Inflammatory macrophage (primary cell): ENCODE measurements at regions not wholly inside any gene's neighbourhood (a gene's known extent, or its start where the extent isn't known, plus 50 kb on each side); places are given as distances from the start of the nearest gene placed in this dataset.
"Not testable (repeated sequence)": the region's sequence is repeated elsewhere in the genome, so short reads cannot be mapped to it uniquely, and the experiment has no call there.

ENCODE experiments used
- DNase-seq, 2 donors: peaks; one replicate each; pipeline ENCODE4 v3.0.0-alpha.2; 2020 to 2022

GRCh38 chr11:31956310-31956709 is 134.6 kb upstream of the RCN1 start:
- no peak for DNase-seq

GRCh38 chr11:31955838-31956237 is 135.0 kb upstream of the RCN1 start:
- DNase-seq, result no peak

- DNase-seq, result no peak
Observed at GRCh38 chr11:31953803-31954327, 137.0 kb upstream of the RCN1 start.

GRCh38 chr11:31949733-31950200 is 138.6 kb upstream of the PAX6 start:
- DNase-seq, result not testable (repeated sequence)

GRCh38 chr11:31947051-31947450 is 135.9 kb upstream of the PAX6 start:
- no peak for DNase-seq

GRCh38 chr11:31943056-31943780 is 132.1 kb upstream of the PAX6 start:
- no peak for DNase-seq

GRCh38 chr11:31940371-31941037 is 129.4 kb upstream of the PAX6 start:
- no peak for DNase-seq

GRCh38 chr11:31939004-31939403 is 127.9 kb upstream of the PAX6 start:
- DNase-seq, result no peak

GRCh38 chr11:31936312-31936711 is 125.2 kb upstream of the PAX6 start:
- no peak for DNase-seq

GRCh38 chr11:31932879-31933278 is 121.8 kb upstream of the PAX6 start:
- DNase-seq, result no peak

GRCh38 chr11:31927982-31928381 is 116.9 kb upstream of the PAX6 start:
- DNase-seq, result no peak

- no peak for DNase-seq
Observed at GRCh38 chr11:31926816-31927528, 115.8 kb upstream of the PAX6 start.

- no peak for DNase-seq
Observed at GRCh38 chr11:31926106-31926505, 115.0 kb upstream of the PAX6 start.

- DNase-seq, result no peak
Observed at GRCh38 chr11:31922450-31922849, 111.3 kb upstream of the PAX6 start.

- no peak for DNase-seq
Observed at GRCh38 chr11:31921081-31921480, 110.0 kb upstream of the PAX6 start.

- no peak for DNase-seq
Observed at GRCh38 chr11:31919175-31919574, 108.1 kb upstream of the PAX6 start.

GRCh38 chr11:31915867-31916266 is 104.7 kb upstream of the PAX6 start:
- DNase-seq, result no peak

- no peak for DNase-seq
Observed at GRCh38 chr11:31913985-31914384, 102.9 kb upstream of the PAX6 start.

- no peak for DNase-seq
Observed at GRCh38 chr11:31912808-31913207, 101.7 kb upstream of the PAX6 start.

GRCh38 chr11:31910950-31911576 is 99.9 kb upstream of the PAX6 start:
- no peak for DNase-seq

GRCh38 chr11:31903225-31904074 is 92.3 kb upstream of the PAX6 start:
- no peak for DNase-seq

- no peak for DNase-seq
Observed at GRCh38 chr11:31902706-31903105, 91.6 kb upstream of the PAX6 start.
